Mesothelial cell of epicardium (in vitro differentiated cells): ENCODE measurements at regions not wholly inside any gene's neighbourhood (a gene's known extent, or its start where the extent isn't known, plus 50 kb on each side); places are given as distances from the start of the nearest gene placed in this dataset.

Source experiments
- DNase-seq, 2 experiments: peaks; one replicate each; pipeline ENCODE4 v3.0.0; 2021; ENCODE audit warnings: low spot score in 2 of 2; ENCODE audit not compliant: unreplicated experiment in 2 of 2
- H3K27ac Mint-ChIP-seq: 2 replicates; pipeline ENCODE4 v1.8.0; 2021; ENCODE audit warnings: mixed read lengths
- H3K27me3 Mint-ChIP-seq: 2 replicates; pipeline ENCODE4 v1.8.0; 2021; ENCODE audit warnings: low read depth, mixed read lengths
- H3K36me3 Mint-ChIP-seq: 2 replicates; pipeline ENCODE4 v1.8.0; 2021; ENCODE audit warnings: mixed read lengths
- H3K4me1 Mint-ChIP-seq: 2 replicates; pipeline ENCODE4 v1.8.0; 2021; ENCODE audit warnings: mixed read lengths
- H3K4me3 Mint-ChIP-seq: 2 replicates; pipeline ENCODE4 v1.8.0; 2021; ENCODE audit warnings: mild to moderate bottlenecking, moderate library complexity, mixed read lengths
- H3K9me3 Mint-ChIP-seq: 2 replicates; pipeline ENCODE4 v1.8.0; 2021; ENCODE audit warnings: mixed read lengths
- CTCF ChIP-seq: fragments of 200-600 bp; sonication (generic); IDR thresholded peaks from one replicate; pipeline ENCODE4 v1.5.0; 2021; ENCODE audit warnings: antibody characterized with exemption; ENCODE audit not compliant: unreplicated experiment

- Mint-ChIP-seq H3K4me1 (no peaks in the 10 kb centered on the region), H3K4me3 (no peak overlapping the region), H3K36me3 (no peaks in the 10 kb centered on the region), H3K9me3 (no peaks in the 10 kb centered on the region), H3K27me3 (no peaks in the 10 kb centered on the region), H3K27ac (no peak overlapping the region)
- TF ChIP-seq CTCF, result no peak
- DNase-seq, result no peak
Observed at GRCh38 chr7:118298771-118299170, 74.3 kb downstream of the ANKRD7 start.

- H3K27ac Mint-ChIP-seq, result no peak overlapping the region
- no peaks in the 10 kb centered on the region for H3K27me3 Mint-ChIP-seq
- H3K9me3 Mint-ChIP-seq, result no peaks in the 10 kb centered on the region
- H3K4me1 Mint-ChIP-seq, result no peaks in the 10 kb centered on the region
- no peaks in the 10 kb centered on the region for H3K36me3 Mint-ChIP-seq
- TF ChIP-seq CTCF, result no peak
- H3K4me3 Mint-ChIP-seq, result no peak overlapping the region
- no peak for DNase-seq
Observed at GRCh38 chr7:118300177-118300576, 75.7 kb downstream of the ANKRD7 start.

- H3K36me3 Mint-ChIP-seq, result no peaks in the 10 kb centered on the region
- H3K27me3 Mint-ChIP-seq, result no peaks in the 10 kb centered on the region
- no peak for TF ChIP-seq CTCF
- no peaks in the 10 kb centered on the region for H3K4me1 Mint-ChIP-seq
- H3K9me3 Mint-ChIP-seq, result peaks cover 9% of the 10 kb centered on the region
- no peak for DNase-seq
- H3K4me3 Mint-ChIP-seq, result no peak overlapping the region
- no peak overlapping the region for H3K27ac Mint-ChIP-seq
Observed at GRCh38 chr7:118304100-118304499, 79.6 kb downstream of the ANKRD7 start.

GRCh38 chr7:118305671-118306070, 81.2 kb downstream of the ANKRD7 start:
- no peak overlapping the region for H3K27ac Mint-ChIP-seq
- H3K4me1 Mint-ChIP-seq, result no peaks in the 10 kb centered on the region
- H3K27me3 Mint-ChIP-seq, result no peaks in the 10 kb centered on the region
- H3K9me3 Mint-ChIP-seq, result peaks cover 20% of the 10 kb centered on the region
- H3K36me3 Mint-ChIP-seq, result no peaks in the 10 kb centered on the region
- DNase-seq, result no peak
- TF ChIP-seq CTCF, result no peak
- H3K4me3 Mint-ChIP-seq, result no peak overlapping the region

- no peak overlapping the region for H3K27ac Mint-ChIP-seq
- H3K27me3 Mint-ChIP-seq, result no peaks in the 10 kb centered on the region
- DNase-seq, result no peak
Observed at GRCh38 chr7:118306771-118307170, 82.3 kb downstream of the ANKRD7 start.

More at GRCh38 chr7:118306771-118307170, 82.3 kb downstream of the ANKRD7 start:
- Mint-ChIP-seq H3K9me3 (peaks cover 20% of the 10 kb centered on the region), H3K4me1 (peaks cover 8% of the 10 kb centered on the region), H3K4me3 (no peak overlapping the region), H3K36me3 (no peaks in the 10 kb centered on the region)
- no peak for TF ChIP-seq CTCF
